Osteoblast (primary cell): ENCODE measurements at regions not wholly inside any gene's neighbourhood (a gene's known extent, or its start where the extent isn't known, plus 50 kb on each side); places are given as distances from the start of the nearest gene placed in this dataset.

Experiments
- DNase-seq: peaks from one replicate; pipeline ENCODE4 v3.0.0; 2011; ENCODE audit warnings: low spot score, mixed read lengths; ENCODE audit not compliant: insufficient read length; ENCODE audit errors: missing footprints
- H2AFZ ChIP-seq: 2 replicates; pipeline ENCODE4 v1.6.0; 2011; ENCODE audit warnings: mild to moderate bottlenecking, low read length
- H3K27ac ChIP-seq: 2 replicates; pipeline ENCODE4 v1.5.1; 2011; ENCODE audit warnings: mild to moderate bottlenecking, low read depth, low read length, moderate library complexity
- H3K27me3 ChIP-seq: 2 replicates; pipeline ENCODE4 v1.6.0; 2012; ENCODE audit warnings: mild to moderate bottlenecking, control low read depth, inconsistent platforms, low read length, moderate library complexity; ENCODE audit not compliant: insufficient read depth
- H3K36me3 ChIP-seq: 2 replicates; pipeline ENCODE4 v1.5.1; 2011; ENCODE audit warnings: mild to moderate bottlenecking, low read length, control low read depth, moderate library complexity; ENCODE audit not compliant: insufficient read depth
- H3K4me1 ChIP-seq: 2 replicates; pipeline ENCODE4 v1.5.1; 2011; ENCODE audit warnings: mild to moderate bottlenecking, low read length, control low read depth, moderate library complexity; ENCODE audit not compliant: insufficient read depth
- H3K4me2 ChIP-seq: 2 replicates; pipeline ENCODE4 v1.6.0; 2011; ENCODE audit warnings: mild to moderate bottlenecking, low read length; ENCODE audit not compliant: insufficient read depth
- H3K4me3 ChIP-seq: fragments of 200-600 bp; sonication (generic); 3 replicates; pipeline ENCODE4 v1.5.1; 2012; ENCODE audit warnings: mild to moderate bottlenecking, low read length, inconsistent platforms; ENCODE audit not compliant: insufficient read depth
- H3K79me2 ChIP-seq: 2 replicates; pipeline ENCODE4 v1.6.0; 2012; ENCODE audit warnings: mild to moderate bottlenecking, low read length, control low read depth, inconsistent platforms; ENCODE audit not compliant: insufficient read depth
- H3K9me3 ChIP-seq: 2 replicates; pipeline ENCODE4 v1.5.1; 2011; ENCODE audit warnings: low read depth, low read length, control low read depth
- H4K20me1 ChIP-seq: 2 replicates; pipeline ENCODE4 v1.6.0; 2012; ENCODE audit warnings: mild to moderate bottlenecking, low read length, control low read depth; ENCODE audit not compliant: insufficient read depth
- CTCF ChIP-seq: IDR thresholded peaks from 2 replicates; pipeline ENCODE4 v1.5.1; 2011; ENCODE audit warnings: mild to moderate bottlenecking, low read depth, low read length, moderate library complexity; ENCODE audit errors: extremely low read depth

GRCh38 chr5:25119650-25120049 lies 474.9 kb upstream of the CDH10 start:
- Histone ChIP-seq H3K4me2 (no peak overlapping the region), H4K20me1 (no peaks in the 10 kb centered on the region), H3K4me3 (no peak overlapping the region), H2AFZ (no peak overlapping the region), H3K27ac (no peak overlapping the region), H3K9me3 (no peaks in the 10 kb centered on the region), H3K36me3 (no peaks in the 10 kb centered on the region), H3K4me1 (no peaks in the 10 kb centered on the region), H3K79me2 (no peaks in the 10 kb centered on the region), H3K27me3 (no peaks in the 10 kb centered on the region)
- peak; percentile 34 for DNase-seq
- peak; percentile 5 for TF ChIP-seq CTCF

GRCh38 chr5:25107853-25108252 lies 463.1 kb upstream of the CDH10 start:
- TF ChIP-seq CTCF = no peak
- H4K20me1 ChIP-seq = no peaks in the 10 kb centered on the region
- H3K36me3 ChIP-seq = no peaks in the 10 kb centered on the region
- H3K4me3 ChIP-seq = no peak overlapping the region
- no peak for DNase-seq
- H3K9me3 ChIP-seq = peaks cover 2% of the 10 kb centered on the region
- no peaks in the 10 kb centered on the region for H3K4me1 ChIP-seq
- H3K27ac ChIP-seq = no peak overlapping the region
- H2AFZ ChIP-seq = no peak overlapping the region
- no peaks in the 10 kb centered on the region for H3K79me2 ChIP-seq
- no peak overlapping the region for H3K4me2 ChIP-seq
- no peaks in the 10 kb centered on the region for H3K27me3 ChIP-seq

- Histone ChIP-seq H3K79me2 (no peaks in the 10 kb centered on the region), H3K27me3 (no peaks in the 10 kb centered on the region), H3K27ac (no peak overlapping the region), H3K9me3 (no peaks in the 10 kb centered on the region), H3K4me2 (no peak overlapping the region), H3K4me1 (no peaks in the 10 kb centered on the region), H2AFZ (no peak overlapping the region), H4K20me1 (no peaks in the 10 kb centered on the region), H3K36me3 (no peaks in the 10 kb centered on the region), H3K4me3 (no peak overlapping the region)
- no peak for DNase-seq
- no peak for TF ChIP-seq CTCF
These were observed 454.8 kb upstream of the CDH10 start for GRCh38 chr5:25099538-25099937.

- H3K27ac ChIP-seq = no peak overlapping the region
- no peaks in the 10 kb centered on the region for H3K79me2 ChIP-seq
- no peaks in the 10 kb centered on the region for H3K9me3 ChIP-seq
- no peak overlapping the region for H2AFZ ChIP-seq
- no peaks in the 10 kb centered on the region for H4K20me1 ChIP-seq
- H3K4me1 ChIP-seq = no peaks in the 10 kb centered on the region
- no peak for TF ChIP-seq CTCF
- H3K4me3 ChIP-seq = no peak overlapping the region
- no peak for DNase-seq
- H3K36me3 ChIP-seq = no peaks in the 10 kb centered on the region
- no peak overlapping the region for H3K4me2 ChIP-seq
- no peaks in the 10 kb centered on the region for H3K27me3 ChIP-seq
These were observed 450.5 kb upstream of the CDH10 start for GRCh38 chr5:25095261-25095660.
